ENCODE measurements at regions not wholly inside any gene's neighbourhood (a gene's known extent, or its start where the extent isn't known, plus 50 kb on each side); places are given as distances from the start of the nearest gene placed in this dataset.
"Not testable (repeated sequence)": the region's sequence is repeated elsewhere in the genome, so short reads cannot be mapped to it uniquely, and the experiment has no call there.

DNA sequence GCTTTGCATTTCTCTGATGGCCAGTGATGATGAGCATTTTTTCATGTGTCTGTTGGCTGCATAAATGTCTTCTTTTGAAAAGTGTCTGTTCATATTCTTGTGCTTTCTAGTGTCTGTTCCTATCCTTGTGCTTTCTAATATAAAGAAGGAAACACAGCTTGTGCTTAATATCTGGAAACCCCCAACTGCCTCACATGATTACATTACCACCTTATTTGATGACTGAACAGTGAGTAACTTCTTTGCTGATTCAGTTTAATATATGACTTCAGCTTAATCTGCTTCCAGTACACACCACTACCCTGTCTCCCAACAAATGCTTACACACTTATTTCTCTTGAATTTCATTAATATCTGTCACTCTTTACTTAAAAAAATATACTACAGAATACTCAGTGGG lies 835.1 kb downstream of the EDEM1 start:
- DNase-seq (ENCODE audit: low spot score) = no peak
- no peak for TF ChIP-seq POLR2A (IDR thresholded peaks at IDR 0.05)
- TF ChIP-seq, protein P1, sequence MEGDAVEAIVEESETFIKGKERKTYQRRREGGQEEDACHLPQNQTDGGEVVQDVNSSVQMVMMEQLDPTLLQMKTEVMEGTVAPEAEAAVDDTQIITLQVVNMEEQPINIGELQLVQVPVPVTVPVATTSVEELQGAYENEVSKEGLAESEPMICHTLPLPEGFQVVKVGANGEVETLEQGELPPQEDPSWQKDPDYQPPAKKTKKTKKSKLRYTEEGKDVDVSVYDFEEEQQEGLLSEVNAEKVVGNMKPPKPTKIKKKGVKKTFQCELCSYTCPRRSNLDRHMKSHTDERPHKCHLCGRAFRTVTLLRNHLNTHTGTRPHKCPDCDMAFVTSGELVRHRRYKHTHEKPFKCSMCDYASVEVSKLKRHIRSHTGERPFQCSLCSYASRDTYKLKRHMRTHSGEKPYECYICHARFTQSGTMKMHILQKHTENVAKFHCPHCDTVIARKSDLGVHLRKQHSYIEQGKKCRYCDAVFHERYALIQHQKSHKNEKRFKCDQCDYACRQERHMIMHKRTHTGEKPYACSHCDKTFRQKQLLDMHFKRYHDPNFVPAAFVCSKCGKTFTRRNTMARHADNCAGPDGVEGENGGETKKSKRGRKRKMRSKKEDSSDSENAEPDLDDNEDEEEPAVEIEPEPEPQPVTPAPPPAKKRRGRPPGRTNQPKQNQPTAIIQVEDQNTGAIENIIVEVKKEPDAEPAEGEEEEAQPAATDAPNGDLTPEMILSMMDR (IDR thresholded peaks at IDR 0.05) = no peak
- TF ChIP-seq POLR2AphosphoS5 (IDR thresholded peaks at IDR 0.05) = no peak
- no peaks in the 10 kb centered on the region for H3K27me3 ChIP-seq (replicated peaks; ENCODE audit: insufficient read depth)
- no peak overlapping the region for H3K27ac ChIP-seq
- no peak overlapping the region for H3K4me3 ChIP-seq
- no peaks in the 10 kb centered on the region for H3K9me3 ChIP-seq
- H3K4me1 ChIP-seq (replicated peaks) = no peaks in the 10 kb centered on the region
- H3K36me3 ChIP-seq = no peaks in the 10 kb centered on the region
- intact Hi-C loops (cut with DNase I) = no loop called here

DNA sequence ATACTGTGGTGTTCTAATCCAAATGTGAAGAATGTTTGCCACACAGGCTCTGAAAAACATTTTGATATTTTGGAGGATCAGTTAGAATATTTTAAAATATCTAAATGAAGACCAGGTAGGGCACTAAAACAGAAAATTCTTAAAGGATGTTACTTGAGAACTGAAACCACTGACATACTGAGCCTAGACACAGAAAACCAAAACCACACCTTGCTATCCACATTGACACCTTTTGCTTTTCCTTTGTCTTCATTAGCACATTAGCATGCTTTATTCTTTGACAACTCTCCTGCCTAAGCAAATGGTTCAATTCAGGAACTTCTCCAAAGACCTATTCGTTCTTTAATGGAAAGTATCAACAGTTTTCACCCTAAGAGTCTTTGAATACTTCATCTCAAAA lies 835.9 kb upstream of the GRM7 start:
- Histone ChIP-seq H3K4me3 (no peak overlapping the region), H3K27me3 (replicated peaks; ENCODE audit: insufficient read depth) (no peaks in the 10 kb centered on the region), H3K27ac (no peak overlapping the region), H3K36me3 (no peaks in the 10 kb centered on the region), H3K9me3 (no peaks in the 10 kb centered on the region), H3K4me1 (replicated peaks) (no peaks in the 10 kb centered on the region)
- TF ChIP-seq POLR2A (IDR thresholded peaks at IDR 0.05) (no peak), POLR2AphosphoS5 (IDR thresholded peaks at IDR 0.05) (no peak)
- TF ChIP-seq, protein P1 (IDR thresholded peaks at IDR 0.05) = no peak
- WGBS = 88% methylated on average over 1 of the region's 1 CpG
- DNase-seq (ENCODE audit: low spot score) = no peak
- intact Hi-C loops (cut with DNase I) = no loop called here

DNA sequence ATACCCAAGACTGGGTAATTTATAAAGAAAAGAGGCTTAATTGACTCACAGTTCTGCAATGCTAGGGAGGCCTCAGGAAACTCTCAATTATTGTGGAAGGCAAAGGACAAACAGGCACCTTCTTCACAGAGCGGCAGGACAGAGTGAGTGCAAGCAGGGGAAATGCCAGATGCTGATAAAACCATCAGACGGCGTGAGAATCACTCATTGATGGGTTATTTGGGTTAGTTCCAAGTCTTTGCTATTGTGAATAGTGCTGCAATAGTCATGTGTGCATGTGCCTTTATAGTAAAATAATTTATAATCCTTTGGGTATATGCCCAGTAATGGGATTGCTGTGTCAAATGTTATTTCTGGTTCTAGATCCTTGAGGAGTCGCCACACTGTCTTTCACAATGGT lies 830.3 kb upstream of the GRM7 start:
- not testable (repeated sequence) for H3K4me1 ChIP-seq (replicated peaks)
- WGBS = 23% methylated on average over 4 of the region's 4 CpGs

DNA sequence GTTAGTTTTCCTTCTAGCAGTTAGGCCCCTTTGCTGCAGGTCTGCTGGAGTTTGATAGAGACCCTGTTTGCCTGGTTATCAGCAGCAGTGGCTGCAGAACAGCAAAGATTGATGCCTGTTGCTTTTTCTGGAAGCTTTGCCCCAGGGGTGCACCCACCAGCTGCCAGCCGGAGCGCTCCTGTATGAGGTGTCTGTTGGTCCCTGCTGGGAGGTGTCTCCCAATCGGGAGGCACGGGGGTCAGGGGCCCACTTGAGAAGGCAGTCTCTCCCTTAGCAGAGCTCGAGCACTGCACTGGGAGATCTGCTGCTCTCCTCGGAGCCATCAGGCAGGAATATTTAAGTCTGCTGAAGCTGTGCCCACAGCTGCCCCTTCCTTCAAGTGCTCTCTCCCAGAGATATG lies 825.3 kb upstream of the GRM7 start:
- H3K27ac ChIP-seq = no peak overlapping the region
- no peak for DNase-seq (ENCODE audit: low spot score)
- TF ChIP-seq POLR2AphosphoS5 (IDR thresholded peaks at IDR 0.05) = no peak
- TF ChIP-seq, protein P1 (IDR thresholded peaks at IDR 0.05) = no peak
- no peak for TF ChIP-seq POLR2A (IDR thresholded peaks at IDR 0.05)
- intact Hi-C loops (cut with DNase I) = no loop called here
- no peaks in the 10 kb centered on the region for H3K4me1 ChIP-seq (replicated peaks)
- WGBS = 92% methylated on average over 6 of the region's 6 CpGs
- H3K36me3 ChIP-seq = no peaks in the 10 kb centered on the region
- H3K4me3 ChIP-seq = no peak overlapping the region
- H3K27me3 ChIP-seq (replicated peaks; ENCODE audit: insufficient read depth) = no peaks in the 10 kb centered on the region
- H3K9me3 ChIP-seq = no peaks in the 10 kb centered on the region

More for the DNA sequence above, 830.3 kb upstream of the GRM7 start:
- intact Hi-C loops (cut with DNase I); DNase-seq (ENCODE audit: low spot score); H3K27ac ChIP-seq; H3K36me3 ChIP-seq; H3K9me3 ChIP-seq; H3K27me3 ChIP-seq (replicated peaks; ENCODE audit: insufficient read depth); H3K4me3 ChIP-seq: not testable (repeated sequence)

DNA sequence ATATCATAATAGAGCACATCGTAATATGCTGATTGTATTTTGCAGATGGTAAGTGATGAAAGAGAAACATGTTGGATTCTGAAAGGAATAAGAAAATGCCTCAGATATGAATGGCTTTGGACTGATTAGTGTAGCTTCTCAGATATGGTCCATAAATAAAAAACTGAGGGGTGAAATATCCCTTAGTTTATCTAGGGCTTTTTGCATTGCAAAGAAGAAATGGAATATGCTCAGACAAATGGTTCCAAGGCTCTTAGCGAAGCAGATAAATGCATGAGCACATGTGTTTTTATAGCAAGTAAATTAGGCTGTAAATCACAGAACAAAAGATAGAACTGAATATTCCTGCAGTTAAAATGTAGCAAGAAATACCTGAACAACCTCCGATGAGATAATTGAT lies 820.9 kb upstream of the GRM7 start:
- no peaks in the 10 kb centered on the region for H3K36me3 ChIP-seq
- no peaks in the 10 kb centered on the region for H3K27me3 ChIP-seq (replicated peaks; ENCODE audit: insufficient read depth)
- H3K4me3 ChIP-seq = no peak overlapping the region
- DNase-seq (ENCODE audit: low spot score) = no peak
- H3K9me3 ChIP-seq = no peaks in the 10 kb centered on the region
- 49% methylated on average over 3 of the region's 3 CpGs for WGBS
- TF ChIP-seq POLR2AphosphoS5 (IDR thresholded peaks at IDR 0.05) = no peak
- no peak for TF ChIP-seq POLR2A (IDR thresholded peaks at IDR 0.05)
- TF ChIP-seq, protein P1 (IDR thresholded peaks at IDR 0.05) = no peak
- no peaks in the 10 kb centered on the region for H3K4me1 ChIP-seq (replicated peaks)
- intact Hi-C loops (cut with DNase I) = no loop called here
- H3K27ac ChIP-seq = no peak overlapping the region

Measured in prostate gland (tissue), 2 donors.